ENCODE measurements at regions not wholly inside any gene's neighbourhood (a gene's known extent, or its start where the extent isn't known, plus 50 kb on each side); places are given as distances from the start of the nearest gene placed in this dataset.

GRCh38 chr1:217029281-217030157, 306.3 kb upstream of the ESRRG start:
- no peak for DNase-seq

- peak in 1 of 3 donors; percentile 4 for DNase-seq
Observed at GRCh38 chr1:217027403-217028080, 304.3 kb upstream of the ESRRG start.

GRCh38 chr1:217026531-217026930, 303.3 kb upstream of the ESRRG start:
- DNase-seq = no peak

- no peak for DNase-seq
Observed at GRCh38 chr1:217025381-217025780, 302.2 kb upstream of the ESRRG start.

GRCh38 chr1:217024911-217025310, 301.7 kb upstream of the ESRRG start:
- DNase-seq = no peak

- no peak for DNase-seq
Observed at GRCh38 chr1:217021956-217022355, 298.7 kb upstream of the ESRRG start.

GRCh38 chr1:217021400-217021799, 298.2 kb upstream of the ESRRG start:
- DNase-seq = no peak

GRCh38 chr1:217019475-217019874, 296.2 kb upstream of the ESRRG start:
- no peak for DNase-seq

- no peak for DNase-seq
Observed at GRCh38 chr1:217018648-217019047, 295.4 kb upstream of the ESRRG start.

GRCh38 chr1:217017165-217017564, 293.9 kb upstream of the ESRRG start:
- DNase-seq = no peak

- no peak for DNase-seq
Observed at GRCh38 chr1:217014066-217014465, 290.8 kb upstream of the ESRRG start.

- no peak for DNase-seq
Observed at GRCh38 chr1:217012659-217013058, 289.4 kb upstream of the ESRRG start.

GRCh38 chr1:217011097-217011496, 287.9 kb upstream of the ESRRG start:
- no peak for DNase-seq

GRCh38 chr1:217010253-217010652, 287.0 kb upstream of the ESRRG start:
- DNase-seq = no peak

- no peak for DNase-seq
Observed at GRCh38 chr1:217009376-217009775, 286.1 kb upstream of the ESRRG start.

GRCh38 chr1:217004776-217005436, 281.7 kb upstream of the ESRRG start:
- DNase-seq = no peak

- DNase-seq = no peak
Observed at GRCh38 chr1:217003355-217003754, 280.1 kb upstream of the ESRRG start.

- no peak for DNase-seq
Observed at GRCh38 chr1:216997831-216998230, 274.6 kb upstream of the ESRRG start.

GRCh38 chr1:216997069-216997468, 273.8 kb upstream of the ESRRG start:
- no peak for DNase-seq

- no peak for DNase-seq
Observed at GRCh38 chr1:216984536-216984935, 261.3 kb upstream of the ESRRG start.

GRCh38 chr1:216983823-216984222, 260.6 kb upstream of the ESRRG start:
- DNase-seq = no peak

GRCh38 chr1:216961516-216961915, 238.3 kb upstream of the ESRRG start:
- DNase-seq = no peak

- DNase-seq = no peak
Observed at GRCh38 chr1:216960716-216961115, 237.5 kb upstream of the ESRRG start.

- no peak for DNase-seq
Observed at GRCh38 chr1:216958569-216958968, 235.3 kb upstream of the ESRRG start.
